ENCODE measurements at regions not wholly inside any gene's neighbourhood (a gene's known extent, or its start where the extent isn't known, plus 50 kb on each side); places are given as distances from the start of the nearest gene placed in this dataset.

DNA sequence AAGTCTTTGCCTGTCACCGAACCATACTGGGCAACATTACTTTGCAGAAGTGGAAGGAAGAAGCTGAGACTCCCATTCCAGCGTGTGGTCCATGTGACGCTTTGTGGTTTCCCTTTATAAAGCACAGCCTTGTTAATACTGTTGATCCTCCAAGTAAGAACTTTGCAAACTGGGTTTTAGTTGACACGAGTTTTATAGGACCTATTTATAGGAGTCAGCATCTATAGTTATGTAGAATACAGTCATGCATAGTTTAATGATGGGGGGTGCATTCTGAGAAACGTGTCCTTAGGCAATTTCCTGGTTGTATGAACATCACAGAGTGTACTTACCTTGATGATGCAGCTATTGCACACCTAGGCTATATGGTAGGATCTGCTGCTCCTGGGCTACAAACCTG, 1879.4 kb upstream of the TENM3 start:
- Histone ChIP-seq H3K4me1 (ENCODE audit: control insufficient read depth, insufficient read depth, low read length) (no peaks in the 10 kb centered on the region), H3K9me3 (ENCODE audit: control insufficient read depth, insufficient read depth, low read length) (no peaks in the 10 kb centered on the region), H3K36me3 (ENCODE audit: control insufficient read depth, insufficient read depth, low read length) (no peaks in the 10 kb centered on the region), H3K4me3 (ENCODE audit: low read depth, low read length) (no peak overlapping the region), H3K27ac (ENCODE audit: low read depth, low read length) (no peak overlapping the region), H3K27me3 (ENCODE audit: control insufficient read depth, insufficient read depth, low read length) (no peaks in the 10 kb centered on the region)
- 84% methylated on average over 4 of the region's 5 CpGs for WGBS (ENCODE audit: insufficient coverage)
- no peak for DNase-seq (ENCODE audit: low read depth in 4 of 6, low spot score in 6 of 6)

- no peak overlapping the region for H3K4me3 ChIP-seq (ENCODE audit: low read depth, low read length)
- DNase-seq (ENCODE audit: low read depth in 4 of 6, low spot score in 6 of 6): peak in 1 of 6 donors; percentile 41
- H3K27ac ChIP-seq (ENCODE audit: low read depth, low read length): no peak overlapping the region
- H3K27me3 ChIP-seq (ENCODE audit: control insufficient read depth, insufficient read depth, low read length): no peaks in the 10 kb centered on the region
- no peaks in the 10 kb centered on the region for H3K4me1 ChIP-seq (ENCODE audit: control insufficient read depth, insufficient read depth, low read length)
- H3K9me3 ChIP-seq (ENCODE audit: control insufficient read depth, insufficient read depth, low read length): no peaks in the 10 kb centered on the region
- no peaks in the 10 kb centered on the region for H3K36me3 ChIP-seq (ENCODE audit: control insufficient read depth, insufficient read depth, low read length)
Observed at GRCh38 chr4:180372691-180373090, 1870.5 kb upstream of the TENM3 start.

- no peak overlapping the region for H3K27ac ChIP-seq (ENCODE audit: low read depth, low read length)
- no CpG with 5 or more reads among the region's 1 CpG for WGBS (ENCODE audit: insufficient coverage)
- H3K4me3 ChIP-seq (ENCODE audit: low read depth, low read length): no peak overlapping the region
Observed at GRCh38 chr4:180377741-180378140, 1865.5 kb upstream of the TENM3 start.

DNA sequence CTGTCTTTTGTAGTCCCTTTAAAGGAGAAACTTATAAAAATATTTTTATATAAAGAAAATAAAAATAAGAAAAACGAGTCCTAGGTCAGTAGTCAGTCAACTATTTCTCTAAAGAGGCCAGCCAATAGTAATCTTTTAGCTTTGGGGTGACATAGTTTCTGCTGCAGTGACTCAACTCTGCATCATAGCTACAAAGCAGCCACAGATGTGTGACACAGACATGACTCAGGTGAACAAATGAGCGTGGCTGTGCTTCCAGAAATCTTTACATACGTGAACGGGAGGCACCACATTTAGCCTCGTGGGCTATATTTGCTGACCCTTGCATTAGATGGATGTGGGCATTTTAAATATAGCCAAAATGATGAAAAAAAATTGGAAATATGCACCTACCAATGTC, 1862.5 kb upstream of the TENM3 start:
- H3K36me3 ChIP-seq (ENCODE audit: control insufficient read depth, insufficient read depth, low read length): no peaks in the 10 kb centered on the region
- no peaks in the 10 kb centered on the region for H3K27me3 ChIP-seq (ENCODE audit: control insufficient read depth, insufficient read depth, low read length)
- no peak for DNase-seq (ENCODE audit: low read depth in 4 of 6, low spot score in 6 of 6)
- no CpG with 5 or more reads among the region's 5 CpGs for WGBS (ENCODE audit: insufficient coverage)
- no peak overlapping the region for H3K27ac ChIP-seq (ENCODE audit: low read depth, low read length)
- H3K4me1 ChIP-seq (ENCODE audit: control insufficient read depth, insufficient read depth, low read length): no peaks in the 10 kb centered on the region
- H3K4me3 ChIP-seq (ENCODE audit: low read depth, low read length): no peak overlapping the region
- no peaks in the 10 kb centered on the region for H3K9me3 ChIP-seq (ENCODE audit: control insufficient read depth, insufficient read depth, low read length)

More at GRCh38 chr4:180377741-180378140, 1865.5 kb upstream of the TENM3 start:
- no peaks in the 10 kb centered on the region for H3K4me1 ChIP-seq (ENCODE audit: control insufficient read depth, insufficient read depth, low read length)
- peak in 1 of 6 donors; percentile 31 for DNase-seq (ENCODE audit: low read depth in 4 of 6, low spot score in 6 of 6)
- no peaks in the 10 kb centered on the region for H3K27me3 ChIP-seq (ENCODE audit: control insufficient read depth, insufficient read depth, low read length)
- no peaks in the 10 kb centered on the region for H3K36me3 ChIP-seq (ENCODE audit: control insufficient read depth, insufficient read depth, low read length)
- no peaks in the 10 kb centered on the region for H3K9me3 ChIP-seq (ENCODE audit: control insufficient read depth, insufficient read depth, low read length)

DNA sequence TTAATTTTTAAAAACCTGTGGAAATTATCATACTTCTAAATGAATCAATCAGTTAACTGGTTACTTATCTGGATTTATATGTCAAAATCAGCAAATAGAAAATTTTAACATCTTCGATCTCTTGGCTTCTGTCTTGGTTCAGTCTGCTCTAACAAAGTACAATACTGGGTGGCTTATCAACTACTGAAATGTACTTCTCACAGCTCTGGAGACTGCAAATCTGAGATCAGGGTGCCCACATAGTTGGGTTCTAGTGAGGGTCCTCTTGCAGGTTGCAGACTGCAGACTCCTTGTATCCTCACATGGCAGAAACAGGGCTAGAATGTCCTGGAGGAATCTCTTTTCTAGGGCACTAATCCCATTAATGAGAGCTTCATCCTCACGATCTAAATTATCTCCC, 1851.6 kb upstream of the TENM3 start:
- H3K9me3 ChIP-seq (ENCODE audit: control insufficient read depth, insufficient read depth, low read length): no peaks in the 10 kb centered on the region
- no peaks in the 10 kb centered on the region for H3K27me3 ChIP-seq (ENCODE audit: control insufficient read depth, insufficient read depth, low read length)
- H3K36me3 ChIP-seq (ENCODE audit: control insufficient read depth, insufficient read depth, low read length): no peaks in the 10 kb centered on the region
- 100% methylated on average over 1 of the region's 2 CpGs for WGBS (ENCODE audit: insufficient coverage)
- no peak overlapping the region for H3K4me3 ChIP-seq (ENCODE audit: low read depth, low read length)
- H3K27ac ChIP-seq (ENCODE audit: low read depth, low read length): no peak overlapping the region
- no peak for DNase-seq (ENCODE audit: low read depth in 4 of 6, low spot score in 6 of 6)
- H3K4me1 ChIP-seq (ENCODE audit: control insufficient read depth, insufficient read depth, low read length): no peaks in the 10 kb centered on the region

GRCh38 chr4:180394312-180394711, 1848.9 kb upstream of the TENM3 start:
- H3K27ac ChIP-seq (ENCODE audit: low read depth, low read length): no peak overlapping the region
- no peak for DNase-seq (ENCODE audit: low read depth in 4 of 6, low spot score in 6 of 6)
- H3K27me3 ChIP-seq (ENCODE audit: control insufficient read depth, insufficient read depth, low read length): no peaks in the 10 kb centered on the region
- H3K4me1 ChIP-seq (ENCODE audit: control insufficient read depth, insufficient read depth, low read length): no peaks in the 10 kb centered on the region
- H3K9me3 ChIP-seq (ENCODE audit: control insufficient read depth, insufficient read depth, low read length): no peaks in the 10 kb centered on the region
- H3K4me3 ChIP-seq (ENCODE audit: low read depth, low read length): no peak overlapping the region
- no peaks in the 10 kb centered on the region for H3K36me3 ChIP-seq (ENCODE audit: control insufficient read depth, insufficient read depth, low read length)
- WGBS (ENCODE audit: insufficient coverage): no CpG with 5 or more reads among the region's 2 CpGs

GRCh38 chr4:180394730-180395129, 1848.5 kb upstream of the TENM3 start:
- Histone ChIP-seq H3K4me1 (ENCODE audit: control insufficient read depth, insufficient read depth, low read length) (no peaks in the 10 kb centered on the region), H3K27ac (ENCODE audit: low read depth, low read length) (no peak overlapping the region), H3K27me3 (ENCODE audit: control insufficient read depth, insufficient read depth, low read length) (no peaks in the 10 kb centered on the region), H3K4me3 (ENCODE audit: low read depth, low read length) (no peak overlapping the region), H3K9me3 (ENCODE audit: control insufficient read depth, insufficient read depth, low read length) (no peaks in the 10 kb centered on the region), H3K36me3 (ENCODE audit: control insufficient read depth, insufficient read depth, low read length) (no peaks in the 10 kb centered on the region)
- DNase-seq (ENCODE audit: low read depth in 4 of 6, low spot score in 6 of 6): peak in 1 of 6 donors; percentile 12
- WGBS (ENCODE audit: insufficient coverage): 56% methylated on average over 3 of the region's 3 CpGs

GRCh38 chr4:180398564-180398963, 1844.6 kb upstream of the TENM3 start:
- H3K27me3 ChIP-seq (ENCODE audit: control insufficient read depth, insufficient read depth, low read length): no peaks in the 10 kb centered on the region
- no peaks in the 10 kb centered on the region for H3K4me1 ChIP-seq (ENCODE audit: control insufficient read depth, insufficient read depth, low read length)
- peak in 2 of 6 donors; percentile 15 to 16 for DNase-seq (ENCODE audit: low read depth in 4 of 6, low spot score in 6 of 6)
- 55% methylated on average over 2 of the region's 4 CpGs for whole genome bisulfite sequencing (ENCODE audit: insufficient coverage)
- H3K9me3 ChIP-seq (ENCODE audit: control insufficient read depth, insufficient read depth, low read length): no peaks in the 10 kb centered on the region
- no peak overlapping the region for H3K27ac ChIP-seq (ENCODE audit: low read depth, low read length)
- no peak overlapping the region for H3K4me3 ChIP-seq (ENCODE audit: low read depth, low read length)
- no peaks in the 10 kb centered on the region for H3K36me3 ChIP-seq (ENCODE audit: control insufficient read depth, insufficient read depth, low read length)

DNA sequence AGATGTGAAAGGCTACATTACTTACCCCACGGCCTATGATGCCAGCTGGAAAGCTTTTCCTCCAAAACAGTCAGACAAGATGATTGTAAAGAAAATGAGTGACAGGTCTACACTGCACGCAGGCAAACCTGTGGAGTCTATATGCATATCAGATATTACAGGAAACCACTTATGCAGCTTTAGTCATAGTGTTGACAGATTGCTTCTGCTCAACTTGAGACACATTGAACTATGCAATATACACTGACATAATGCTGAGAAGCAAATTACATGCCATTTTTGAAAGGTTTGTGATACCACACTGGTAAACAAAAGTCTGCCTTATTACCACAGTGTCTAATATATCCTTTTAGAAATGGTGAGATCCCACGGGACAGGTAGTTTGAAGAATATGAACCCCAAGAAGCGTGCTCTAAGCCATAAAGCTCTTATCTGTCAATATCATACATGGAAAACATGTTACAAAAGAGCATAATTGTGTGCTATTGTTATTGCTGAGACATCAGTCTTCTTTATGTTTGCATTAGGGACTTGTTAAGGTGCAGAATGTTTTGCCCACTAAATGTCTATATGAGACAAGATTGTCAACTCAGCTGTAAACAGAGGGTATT, 1835.8 kb upstream of the TENM3 start:
- Histone ChIP-seq H3K4me3 (ENCODE audit: low read depth, low read length) (no peak overlapping the region), H3K27ac (ENCODE audit: low read depth, low read length) (no peak overlapping the region), H3K36me3 (ENCODE audit: control insufficient read depth, insufficient read depth, low read length) (no peaks in the 10 kb centered on the region), H3K27me3 (ENCODE audit: control insufficient read depth, insufficient read depth, low read length) (no peaks in the 10 kb centered on the region), H3K4me1 (ENCODE audit: control insufficient read depth, insufficient read depth, low read length) (no peaks in the 10 kb centered on the region), H3K9me3 (ENCODE audit: control insufficient read depth, insufficient read depth, low read length) (no peaks in the 10 kb centered on the region)
- WGBS (ENCODE audit: insufficient coverage): no CpG with 5 or more reads among the region's 4 CpGs
- DNase-seq (ENCODE audit: low read depth in 4 of 6, low spot score in 6 of 6): peak in 1 of 6 donors; percentile 42

- Histone ChIP-seq H3K36me3 (ENCODE audit: control insufficient read depth, insufficient read depth, low read length) (no peaks in the 10 kb centered on the region), H3K27me3 (ENCODE audit: control insufficient read depth, insufficient read depth, low read length) (no peaks in the 10 kb centered on the region), H3K4me1 (ENCODE audit: control insufficient read depth, insufficient read depth, low read length) (no peaks in the 10 kb centered on the region), H3K4me3 (ENCODE audit: low read depth, low read length) (no peak overlapping the region), H3K27ac (ENCODE audit: low read depth, low read length) (no peak overlapping the region), H3K9me3 (ENCODE audit: control insufficient read depth, insufficient read depth, low read length) (no peaks in the 10 kb centered on the region)
- no peak for DNase-seq (ENCODE audit: low read depth in 4 of 6, low spot score in 6 of 6)
- no CpG with 5 or more reads among the region's 6 CpGs for WGBS (ENCODE audit: insufficient coverage)
Observed at GRCh38 chr4:180418819-180419531, 1824.2 kb upstream of the TENM3 start.

Data from spinal cord (tissue), 9 donors.